B cell (primary cell): ENCODE measurements at regions not wholly inside any gene's neighbourhood (a gene's known extent, or its start where the extent isn't known, plus 50 kb on each side); places are given as distances from the start of the nearest gene placed in this dataset.
"Not testable (repeated sequence)": the region's sequence is repeated elsewhere in the genome, so short reads cannot be mapped to it uniquely, and the experiment has no call there.

Experiments used
- ATAC-seq: fragments of 200-7000 bp; cut with Tn5 transposase; one replicate; pipeline ENCODE4 v1.10.0; 2021; ENCODE audit warnings: low read depth, mild to moderate bottlenecking, moderate number of reproducible peaks, moderate library complexity
- CTCF ChIA-PET: fragments of 350-600 bp; sonication (Branson Sonifier 250); formaldehyde crosslinking; loops from one replicate; lab custom pipeline; 2021; ENCODE audit warnings: antibody characterized with exemption, inconsistent platforms; lab: Charles Lee
- POLR2A ChIA-PET: fragments of 350-600 bp; sonication (Branson Sonifier 250); formaldehyde crosslinking; loops from one replicate; lab custom pipeline; 2021; ENCODE audit warnings: antibody characterized with exemption; lab: Charles Lee
- DNase-seq: peaks from one replicate; pipeline ENCODE4 v3.0.0; 2013
- H2AFZ ChIP-seq: 2 replicates; pipeline ENCODE4 v1.6.1; 2012; ENCODE audit warnings: mild to moderate bottlenecking, low read depth, low read length; ENCODE audit not compliant: insufficient read depth, poor library complexity, severe bottlenecking
- H3K27ac ChIP-seq, 2 donors: 1 replicate in 1 of 2; 2 replicates in 1 of 2; pipeline ENCODE4 v1.5.1; 2012 to 2013; ENCODE audit warnings: low read length in 2 of 2, mild to moderate bottlenecking in 2 of 2, moderate library complexity in 1 of 2
- H3K27me3 ChIP-seq, 4 experiments: fragments of 200-600 bp in 1 of 4; sonication (generic) in 1 of 4; replicated peaks in 1 of 4; 1 replicate in 2 of 4; 2 replicates in 2 of 4; pipeline versions ENCODE4 v1.6.1 to v1.7.0; 2013 to 2016; ENCODE audit warnings: low read length in 3 of 4, mild to moderate bottlenecking in 2 of 4, mixed read lengths in 1 of 4, moderate library complexity in 1 of 4; ENCODE audit not compliant: insufficient read depth in 4 of 4, control insufficient read depth in 3 of 4; ENCODE audit errors: control extremely low read depth in 1 of 4
- H3K36me3 ChIP-seq, 2 experiments: replicated peaks in 1 of 2; 1 replicate in 1 of 2; 2 replicates in 1 of 2; pipeline versions ENCODE4 v1.6.1 to v1.7.1; 2013; ENCODE audit warnings: low read length in 1 of 2; ENCODE audit not compliant: insufficient read depth in 2 of 2, control insufficient read depth in 1 of 2; ENCODE audit errors: control extremely low read depth in 1 of 2, extremely low read depth in 1 of 2
- H3K4me1 ChIP-seq, 2 donors: fragments of 200-600 bp in 1 of 2; sonication (generic) in 1 of 2; 1 replicate in 1 of 2; 2 replicates in 1 of 2; pipeline versions ENCODE4 v1.5.1 to v1.6.1; 2013 to 2017; ENCODE audit warnings: low read length in 2 of 2; ENCODE audit not compliant: control insufficient read depth in 2 of 2, insufficient read depth in 2 of 2
- H3K4me2 ChIP-seq: replicated peaks from 2 replicates; pipeline ENCODE3; 2012; ENCODE audit warnings: mild to moderate bottlenecking, low read depth, low read length; ENCODE audit not compliant: poor library complexity, severe bottlenecking
- H3K4me3 ChIP-seq, 5 experiments: fragments of 200-600 bp in 1 of 5; sonication (generic) in 1 of 5; 1 replicate in 3 of 5; 2 replicates in 2 of 5; pipeline versions ENCODE4 v1.5.1 to v1.7.0; 2011 to 2016; ENCODE audit warnings: low read length in 4 of 5, mild to moderate bottlenecking in 4 of 5, low read depth in 2 of 5, control low read depth in 1 of 5, moderate library complexity in 1 of 5; ENCODE audit not compliant: insufficient read depth in 1 of 5; ENCODE audit errors: control extremely low read depth in 1 of 5, extremely low read depth in 1 of 5
- H3K79me2 ChIP-seq: fragments of 200-600 bp; sonication (generic); one replicate; pipeline ENCODE4 v1.6.0; 2016; ENCODE audit warnings: low read length; ENCODE audit not compliant: control insufficient read depth, insufficient read depth
- H3K9ac ChIP-seq: fragments of 200-600 bp; sonication (generic); 2 replicates; pipeline ENCODE4 v1.6.1; 2017; ENCODE audit warnings: mild to moderate bottlenecking, low read length, moderate library complexity
- H3K9me3 ChIP-seq, 3 donors: one replicate each; pipeline versions ENCODE4 v1.6.1 to v1.7.1; 2013; ENCODE audit warnings: low read length in 2 of 3; ENCODE audit not compliant: control insufficient read depth in 2 of 3, insufficient read depth in 1 of 3; ENCODE audit errors: control extremely low read depth in 1 of 3
- H4K20me1 ChIP-seq: 2 replicates; pipeline ENCODE4 v1.6.0; 2012; ENCODE audit warnings: mild to moderate bottlenecking, low read length; ENCODE audit not compliant: insufficient read depth, control insufficient read depth, poor library complexity, severe bottlenecking
- H3K27ac Mint-ChIP-seq: one replicate; pipeline ENCODE4 v1.8.0; 2021; ENCODE audit warnings: mixed read lengths
- H3K27me3 Mint-ChIP-seq: one replicate; pipeline ENCODE4 v1.8.0; 2021; ENCODE audit warnings: mixed read lengths
- H3K4me1 Mint-ChIP-seq: one replicate; pipeline ENCODE4 v1.8.0; 2021; ENCODE audit warnings: mixed read lengths
- H3K4me3 Mint-ChIP-seq: one replicate; pipeline ENCODE4 v1.8.0; 2021; ENCODE audit warnings: mixed read lengths
- H3K9me3 Mint-ChIP-seq: one replicate; pipeline ENCODE4 v1.8.0; 2022; ENCODE audit warnings: mixed read lengths; ENCODE audit not compliant: insufficient read depth
- EZH2 ChIP-seq: IDR thresholded peaks from 2 replicates; pipeline ENCODE4 v1.6.1; 2012; ENCODE audit warnings: borderline replicate concordance, low read depth, mild to moderate bottlenecking, moderate library complexity, low read length; ENCODE audit not compliant: insufficient read depth, poor library complexity, severe bottlenecking
- WGBS: methylation state at CpG from one replicate; pipeline ENCODE4 v1.1.5; 2013; ENCODE audit warnings: missing lambda C conversion rate; ENCODE audit not compliant: insufficient coverage; 5-methylcytosine and 5-hydroxymethylcytosine counted together
- intact Hi-C: fragments of 100-400 bp; cut with micrococcal nuclease; formaldehyde crosslinking; loops from one replicate; pipeline ENCODE4 v1.10.0; 2022
- TF ChIP-seq, protein P1 (sequence below): fragments of 200-600 bp; IDR thresholded peaks from one replicate; pipeline ENCODE4 v1.8.0; 2022; ENCODE audit warnings: antibody characterized with exemption, mild to moderate bottlenecking

DNA sequence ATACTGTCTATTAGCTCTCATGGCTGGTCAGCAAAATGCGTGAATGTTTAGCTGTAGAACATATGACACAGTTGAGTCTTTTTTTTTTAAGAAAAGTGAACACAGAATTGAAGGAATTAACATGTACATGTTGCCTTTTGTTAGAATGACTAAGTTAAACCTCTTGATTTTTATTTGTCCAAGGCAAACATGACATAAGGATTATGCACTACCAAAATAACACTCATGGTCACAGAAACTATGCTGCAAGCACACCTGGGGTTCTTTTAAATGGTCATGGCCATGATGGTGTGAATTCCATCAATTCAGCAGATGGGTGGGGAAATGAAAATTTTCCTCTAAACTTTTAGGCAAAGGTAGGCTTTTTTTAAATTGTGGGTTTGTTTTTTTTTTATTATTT is 80.1 kb upstream of the CXCL13 start:
- H3K9ac ChIP-seq, result no peak overlapping the region
- Mint-ChIP-seq H3K27me3 (peaks cover 10% of the 10 kb centered on the region), H3K4me1 (no peaks in the 10 kb centered on the region), H3K27ac (no peak overlapping the region), H3K9me3 (no peaks in the 10 kb centered on the region), H3K4me3 (no peak overlapping the region)
- ATAC-seq (no peak), DNase-seq (no peak)
- ChIA-PET CTCF (interaction anchor here (0.7 to 1.4 kb wide), 2 partner anchors 76 to 208 kb away, joined by 4 to 5 read pairs; no protein-coding TSS in a partner anchor), POLR2A (no interaction called here)
- no peak overlapping the region for H3K27ac ChIP-seq
- intact Hi-C loops, result no loop called here
- no peaks in the 10 kb centered on the region for H3K36me3 ChIP-seq
- no CpG with 5 or more reads among the region's 1 CpG for WGBS
- no peaks in the 10 kb centered on the region for H3K79me2 ChIP-seq
- H3K27me3 ChIP-seq, result no peaks in the 10 kb centered on the region
- H3K9me3 ChIP-seq, result peaks cover 0 to 3% (median 0%) of the 10 kb centered on the region in 3 donors
- no peak overlapping the region for H3K4me2 ChIP-seq
- no peaks in the 10 kb centered on the region for H3K4me1 ChIP-seq
- TF ChIP-seq, protein P1, sequence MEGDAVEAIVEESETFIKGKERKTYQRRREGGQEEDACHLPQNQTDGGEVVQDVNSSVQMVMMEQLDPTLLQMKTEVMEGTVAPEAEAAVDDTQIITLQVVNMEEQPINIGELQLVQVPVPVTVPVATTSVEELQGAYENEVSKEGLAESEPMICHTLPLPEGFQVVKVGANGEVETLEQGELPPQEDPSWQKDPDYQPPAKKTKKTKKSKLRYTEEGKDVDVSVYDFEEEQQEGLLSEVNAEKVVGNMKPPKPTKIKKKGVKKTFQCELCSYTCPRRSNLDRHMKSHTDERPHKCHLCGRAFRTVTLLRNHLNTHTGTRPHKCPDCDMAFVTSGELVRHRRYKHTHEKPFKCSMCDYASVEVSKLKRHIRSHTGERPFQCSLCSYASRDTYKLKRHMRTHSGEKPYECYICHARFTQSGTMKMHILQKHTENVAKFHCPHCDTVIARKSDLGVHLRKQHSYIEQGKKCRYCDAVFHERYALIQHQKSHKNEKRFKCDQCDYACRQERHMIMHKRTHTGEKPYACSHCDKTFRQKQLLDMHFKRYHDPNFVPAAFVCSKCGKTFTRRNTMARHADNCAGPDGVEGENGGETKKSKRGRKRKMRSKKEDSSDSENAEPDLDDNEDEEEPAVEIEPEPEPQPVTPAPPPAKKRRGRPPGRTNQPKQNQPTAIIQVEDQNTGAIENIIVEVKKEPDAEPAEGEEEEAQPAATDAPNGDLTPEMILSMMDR, result no peak
- no peak for TF ChIP-seq EZH2
- no peak overlapping the region for H2AFZ ChIP-seq
- H4K20me1 ChIP-seq, result no peaks in the 10 kb centered on the region
- no peak overlapping the region for H3K4me3 ChIP-seq

DNA sequence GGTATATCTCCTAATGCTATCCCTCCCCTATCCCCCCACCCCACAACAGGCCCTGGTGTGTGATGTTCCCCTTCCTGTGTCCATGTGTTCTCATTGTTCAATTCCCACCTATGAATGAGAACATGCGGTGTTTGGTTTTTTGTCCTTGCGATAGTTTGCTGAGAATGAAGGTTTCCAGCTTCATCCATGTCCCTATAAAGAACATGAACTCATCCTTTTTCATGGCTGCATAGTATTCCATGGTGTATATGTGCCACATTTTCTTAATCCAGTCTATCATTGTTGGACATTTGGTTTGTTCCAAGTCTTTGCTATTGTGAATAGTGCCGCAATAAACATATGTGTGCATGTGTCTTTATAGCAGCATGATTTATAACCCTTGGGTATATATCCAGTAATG is 77.7 kb upstream of the CXCL13 start:
- POLR2A ChIA-PET, H3K9ac ChIP-seq, H3K27me3 Mint-ChIP-seq, CTCF ChIA-PET, H3K4me3 ChIP-seq, H3K27me3 ChIP-seq, ATAC-seq, H3K4me1 ChIP-seq, H2AFZ ChIP-seq, H3K4me2 ChIP-seq, H3K9me3 Mint-ChIP-seq, H3K36me3 ChIP-seq, H4K20me1 ChIP-seq, DNase-seq, H3K4me3 Mint-ChIP-seq, H3K27ac ChIP-seq, H3K27ac Mint-ChIP-seq, H3K9me3 ChIP-seq, intact Hi-C loops, H3K4me1 Mint-ChIP-seq, H3K79me2 ChIP-seq: not testable (repeated sequence)
- WGBS, result no CpG with 5 or more reads among the region's 3 CpGs
